Stimulated activated naive B cell treated with anti-CD40 and anti-IgM and Interleukin-4, amounts not matched to agents 10 μg/mL and 1 μg/mL and 100 μg/mL, for 72 hours (primary cell): ENCODE measurements at regions not wholly inside any gene's neighbourhood (a gene's known extent, or its start where the extent isn't known, plus 50 kb on each side); places are given as distances from the start of the nearest gene placed in this dataset.

ENCODE experiments used
- ATAC-seq, 2 donors: fragments of 150-1000 bp; cut with Tn5 transposase; replicated peaks; 2 replicates each; pipeline ENCODE4 v1.10.0; 2021; ENCODE audit warnings: moderate library complexity in 1 of 2
- DNase-seq: peaks from one replicate; pipeline ENCODE4 v3.0.0; 2021
- H3K27ac Mint-ChIP-seq: one replicate; pipeline ENCODE4 v1.8.0; 2022; ENCODE audit warnings: mild to moderate bottlenecking, mixed read lengths
- H3K27me3 Mint-ChIP-seq, 2 donors: one replicate each; pipeline ENCODE4 v1.8.0; 2022; ENCODE audit warnings: mixed read lengths in 2 of 2
- H3K36me3 Mint-ChIP-seq, 2 donors: one replicate each; pipeline ENCODE4 v1.8.0; 2022; ENCODE audit warnings: mixed read lengths in 2 of 2, mild to moderate bottlenecking in 1 of 2
- H3K4me1 Mint-ChIP-seq, 2 donors: one replicate each; pipeline ENCODE4 v1.8.0; 2022; ENCODE audit warnings: mixed read lengths in 2 of 2, mild to moderate bottlenecking in 1 of 2
- H3K4me3 Mint-ChIP-seq, 2 donors: one replicate each; pipeline ENCODE4 v1.8.0; 2022; ENCODE audit warnings: mild to moderate bottlenecking in 2 of 2, mixed read lengths in 2 of 2, moderate library complexity in 1 of 2
- H3K9me3 Mint-ChIP-seq, 2 donors: one replicate each; pipeline ENCODE4 v1.8.0; 2022; ENCODE audit warnings: mixed read lengths in 2 of 2, mild to moderate bottlenecking in 1 of 2

GRCh38 chr13:82356667-82357410, 1525.4 kb downstream of the SLITRK1 start:
- H3K36me3 Mint-ChIP-seq, result no peaks in the 10 kb centered on the region
- ATAC-seq (no peak), DNase-seq (no peak)
- no peak overlapping the region for H3K4me3 Mint-ChIP-seq
- no peaks in the 10 kb centered on the region for H3K27me3 Mint-ChIP-seq
- H3K27ac Mint-ChIP-seq, result no peak overlapping the region
- no peaks in the 10 kb centered on the region for H3K4me1 Mint-ChIP-seq
- H3K9me3 Mint-ChIP-seq, result peaks cover 0 to 2% of the 10 kb centered on the region in 2 donors

GRCh38 chr13:82344867-82345266, 1537.4 kb downstream of the SLITRK1 start:
- peaks cover 0 to 4% of the 10 kb centered on the region in 2 donors for H3K9me3 Mint-ChIP-seq
- H3K27ac Mint-ChIP-seq, result no peak overlapping the region
- H3K27me3 Mint-ChIP-seq, result no peaks in the 10 kb centered on the region
- no peaks in the 10 kb centered on the region for H3K36me3 Mint-ChIP-seq
- no peak overlapping the region for H3K4me3 Mint-ChIP-seq
- ATAC-seq, result no peak
- no peak for DNase-seq
- H3K4me1 Mint-ChIP-seq, result no peaks in the 10 kb centered on the region

GRCh38 chr13:82341116-82341515, 1541.2 kb downstream of the SLITRK1 start:
- DNase-seq (no peak), ATAC-seq (no peak)
- Mint-ChIP-seq H3K4me1 (no peaks in the 10 kb centered on the region), H3K36me3 (no peaks in the 10 kb centered on the region), H3K4me3 (no peak overlapping the region), H3K27ac (no peak overlapping the region), H3K27me3 (no peaks in the 10 kb centered on the region), H3K9me3 (peaks cover 2 to 4% of the 10 kb centered on the region in 2 donors)

- Mint-ChIP-seq H3K4me3 (no peak overlapping the region), H3K4me1 (no peaks in the 10 kb centered on the region), H3K9me3 (peaks cover 3 to 6% of the 10 kb centered on the region in 2 donors), H3K27ac (no peak overlapping the region), H3K27me3 (no peaks in the 10 kb centered on the region), H3K36me3 (no peaks in the 10 kb centered on the region)
- ATAC-seq, result peak in 1 of 2 donors; percentile 46
- no peak for DNase-seq
Measured at GRCh38 chr13:82330499-82330898, 1551.8 kb downstream of the SLITRK1 start.

- peaks cover 15 to 17% of the 10 kb centered on the region in 2 donors for H3K9me3 Mint-ChIP-seq
- no peak overlapping the region for H3K27ac Mint-ChIP-seq
- DNase-seq, result no peak
- H3K27me3 Mint-ChIP-seq, result no peaks in the 10 kb centered on the region
- ATAC-seq, result no peak
- H3K4me3 Mint-ChIP-seq, result no peak overlapping the region
- H3K36me3 Mint-ChIP-seq, result no peaks in the 10 kb centered on the region
- H3K4me1 Mint-ChIP-seq, result no peaks in the 10 kb centered on the region
Measured at GRCh38 chr13:82323101-82323500, 1559.2 kb downstream of the SLITRK1 start.

GRCh38 chr13:82305588-82305987, 1576.7 kb downstream of the SLITRK1 start:
- H3K9me3 Mint-ChIP-seq, result peaks cover 10 to 12% of the 10 kb centered on the region in 2 donors
- H3K4me1 Mint-ChIP-seq, result no peaks in the 10 kb centered on the region
- H3K4me3 Mint-ChIP-seq, result no peak overlapping the region
- H3K27ac Mint-ChIP-seq, result no peak overlapping the region
- H3K36me3 Mint-ChIP-seq, result no peaks in the 10 kb centered on the region
- ATAC-seq, result no peak
- no peak for DNase-seq
- H3K27me3 Mint-ChIP-seq, result no peaks in the 10 kb centered on the region

- no peaks in the 10 kb centered on the region for H3K4me1 Mint-ChIP-seq
- no peak overlapping the region for H3K27ac Mint-ChIP-seq
- no peak for ATAC-seq
- H3K27me3 Mint-ChIP-seq, result no peaks in the 10 kb centered on the region
- H3K36me3 Mint-ChIP-seq, result no peaks in the 10 kb centered on the region
- no peak for DNase-seq
- H3K9me3 Mint-ChIP-seq, result peaks cover 12 to 14% of the 10 kb centered on the region in 2 donors
- no peak overlapping the region for H3K4me3 Mint-ChIP-seq
Measured at GRCh38 chr13:82298106-82298505, 1584.2 kb downstream of the SLITRK1 start.

GRCh38 chr13:82294226-82294625, 1588.0 kb downstream of the SLITRK1 start:
- H3K4me3 Mint-ChIP-seq, result no peak overlapping the region
- no peak overlapping the region for H3K27ac Mint-ChIP-seq
- H3K4me1 Mint-ChIP-seq, result no peaks in the 10 kb centered on the region
- ATAC-seq (no peak), DNase-seq (no peak)
- H3K27me3 Mint-ChIP-seq, result no peaks in the 10 kb centered on the region
- H3K9me3 Mint-ChIP-seq, result peaks cover 0 to 7% of the 10 kb centered on the region in 2 donors
- H3K36me3 Mint-ChIP-seq, result no peaks in the 10 kb centered on the region

- peaks cover 0 to 9% of the 10 kb centered on the region in 2 donors for H3K9me3 Mint-ChIP-seq
- DNase-seq (no peak), ATAC-seq (no peak)
- no peaks in the 10 kb centered on the region for H3K36me3 Mint-ChIP-seq
- no peak overlapping the region for H3K4me3 Mint-ChIP-seq
- H3K27ac Mint-ChIP-seq, result no peak overlapping the region
- H3K27me3 Mint-ChIP-seq, result no peaks in the 10 kb centered on the region
- no peaks in the 10 kb centered on the region for H3K4me1 Mint-ChIP-seq
Measured at GRCh38 chr13:82292334-82292733, 1589.9 kb downstream of the SLITRK1 start.

- no peaks in the 10 kb centered on the region for H3K27me3 Mint-ChIP-seq
- H3K9me3 Mint-ChIP-seq, result peaks cover 0 to 9% of the 10 kb centered on the region in 2 donors
- H3K36me3 Mint-ChIP-seq, result no peaks in the 10 kb centered on the region
- DNase-seq, result no peak
- H3K4me3 Mint-ChIP-seq, result no peak overlapping the region
- H3K27ac Mint-ChIP-seq, result no peak overlapping the region
- H3K4me1 Mint-ChIP-seq, result no peaks in the 10 kb centered on the region
- no peak for ATAC-seq
Measured at GRCh38 chr13:82291852-82292251, 1590.4 kb downstream of the SLITRK1 start.

- H3K4me3 Mint-ChIP-seq, result no peak overlapping the region
- ATAC-seq (no peak), DNase-seq (no peak)
Measured at GRCh38 chr13:82275644-82276043, 1606.6 kb downstream of the SLITRK1 start.

GRCh38 chr13:82259284-82259683, 1623.0 kb downstream of the SLITRK1 start:
- DNase-seq, result no peak
- no peak overlapping the region for H3K4me3 Mint-ChIP-seq
- no peak for ATAC-seq

More at GRCh38 chr13:82275644-82276043, 1606.6 kb downstream of the SLITRK1 start:
- no peak overlapping the region for H3K27ac Mint-ChIP-seq
- H3K36me3 Mint-ChIP-seq, result no peaks in the 10 kb centered on the region
- H3K4me1 Mint-ChIP-seq, result no peaks in the 10 kb centered on the region
- peaks cover 0 to 1% of the 10 kb centered on the region in 2 donors for H3K9me3 Mint-ChIP-seq
- no peaks in the 10 kb centered on the region for H3K27me3 Mint-ChIP-seq

GRCh38 chr13:82257790-82258507, 1624.3 kb downstream of the SLITRK1 start:
- no peaks in the 10 kb centered on the region for H3K4me1 Mint-ChIP-seq
- no peak for ATAC-seq
- no peak overlapping the region for H3K4me3 Mint-ChIP-seq
- H3K27me3 Mint-ChIP-seq, result no peaks in the 10 kb centered on the region
- no peak for DNase-seq
- peaks cover 0 to 6% of the 10 kb centered on the region in 2 donors for H3K9me3 Mint-ChIP-seq
- H3K36me3 Mint-ChIP-seq, result no peaks in the 10 kb centered on the region
- no peak overlapping the region for H3K27ac Mint-ChIP-seq

More at GRCh38 chr13:82259284-82259683, 1623.0 kb downstream of the SLITRK1 start:
- no peaks in the 10 kb centered on the region for H3K4me1 Mint-ChIP-seq
- H3K36me3 Mint-ChIP-seq, result no peaks in the 10 kb centered on the region
- H3K27me3 Mint-ChIP-seq, result no peaks in the 10 kb centered on the region
- peaks cover 0 to 7% of the 10 kb centered on the region in 2 donors for H3K9me3 Mint-ChIP-seq
- no peak overlapping the region for H3K27ac Mint-ChIP-seq

GRCh38 chr13:82248762-82249161, 1633.5 kb downstream of the SLITRK1 start:
- no peaks in the 10 kb centered on the region for H3K27me3 Mint-ChIP-seq
- no peak for ATAC-seq
- H3K4me3 Mint-ChIP-seq, result no peak overlapping the region
- H3K4me1 Mint-ChIP-seq, result no peaks in the 10 kb centered on the region
- peaks cover 4% of the 10 kb centered on the region in 2 donors for H3K9me3 Mint-ChIP-seq
- no peak overlapping the region for H3K27ac Mint-ChIP-seq
- no peak for DNase-seq
- H3K36me3 Mint-ChIP-seq, result no peaks in the 10 kb centered on the region

- Mint-ChIP-seq H3K27ac (no peak overlapping the region), H3K4me3 (no peak overlapping the region), H3K4me1 (no peaks in the 10 kb centered on the region), H3K27me3 (no peaks in the 10 kb centered on the region), H3K9me3 (peaks cover 4% of the 10 kb centered on the region in 2 donors), H3K36me3 (no peaks in the 10 kb centered on the region)
- ATAC-seq (no peak), DNase-seq (no peak)
Measured at GRCh38 chr13:82245860-82246259, 1636.4 kb downstream of the SLITRK1 start.
